ENCODE measurements at regions not wholly inside any gene's neighbourhood (a gene's known extent, or its start where the extent isn't known, plus 50 kb on each side); places are given as distances from the start of the nearest gene placed in this dataset.

DNA sequence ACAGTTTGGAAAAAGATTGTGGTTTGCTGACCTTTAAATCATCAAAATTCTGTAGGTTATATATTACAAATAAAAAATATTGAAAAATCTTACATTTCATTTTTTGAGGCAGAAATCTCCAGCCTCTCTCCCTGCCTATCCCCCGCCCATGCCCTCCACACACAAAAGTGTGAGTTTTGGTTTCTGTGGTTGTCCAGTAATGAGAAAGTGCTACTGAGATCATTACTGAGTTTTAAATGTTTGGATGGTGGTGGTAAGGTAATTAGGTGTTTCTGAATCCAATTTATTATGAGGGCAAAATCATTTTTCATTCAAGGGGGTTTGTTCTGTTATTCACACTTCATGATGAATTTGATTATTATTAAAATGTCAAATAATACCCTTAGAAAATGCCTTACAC is 448.0 kb upstream of the SLC10A2 start:
- ChIA-PET POLR2A (interaction anchor here (1.2 kb wide), 1 partner anchor 25 kb away, joined by 3 read pairs; no protein-coding TSS in a partner anchor), CTCF (ENCODE audit: unreplicated experiment) (no interaction called here)
- Histone ChIP-seq H3K4me3 (ENCODE audit: low read depth, low read length, poor library complexity, severe bottlenecking) (no peak overlapping the region), H3K79me2 (ENCODE audit: insufficient read depth, low read depth, low read length) (no peaks in the 10 kb centered on the region), H4K20me1 (ENCODE audit: insufficient read depth, low read length) (no peaks in the 10 kb centered on the region), H3K4me2 (ENCODE audit: low read length) (no peak overlapping the region), H2AFZ (ENCODE audit: low read length) (no peak overlapping the region), H3K27ac (ENCODE audit: low read depth, low read length, poor library complexity, severe bottlenecking) (no peak overlapping the region), H3K36me3 (ENCODE audit: insufficient read depth, low read length) (no peaks in the 10 kb centered on the region), H3K9me2 (ENCODE audit: insufficient read depth, low read length) (no peaks in the 10 kb centered on the region), H3K9me3 (ENCODE audit: low read length) (no peaks in the 10 kb centered on the region), H3K4me1 (ENCODE audit: insufficient read depth, low read length, poor library complexity, severe bottlenecking) (no peaks in the 10 kb centered on the region)
- intact Hi-C loops (cut with micrococcal nuclease; ENCODE audit: unreplicated experiment), result no loop called here
- DNase-seq (ENCODE audit: low spot score), result no peak
- no TSS peak for BruUV-seq (replicated peaks)
- TF ChIP-seq EZH2phosphoT487 (IDR thresholded peaks at IDR 0.05; ENCODE audit: borderline replicate concordance, low read depth, low read length), result no peak
- no peak for TF ChIP-seq CTCF (conservative IDR thresholded peaks at IDR 0.05; ENCODE audit: low read length)

- H4K20me1 ChIP-seq (ENCODE audit: insufficient read depth, low read length), result no peaks in the 10 kb centered on the region
- H3K4me1 ChIP-seq (ENCODE audit: insufficient read depth, low read length, poor library complexity, severe bottlenecking), result no peaks in the 10 kb centered on the region
- H3K27ac ChIP-seq (ENCODE audit: low read depth, low read length, poor library complexity, severe bottlenecking), result no peak overlapping the region
- no peak overlapping the region for H3K4me2 ChIP-seq (ENCODE audit: low read length)
- ChIA-PET CTCF (ENCODE audit: unreplicated experiment) (no interaction called here), POLR2A (interaction anchor here (1.0 kb wide), 1 partner anchor 276 kb away, joined by 3 read pairs; no protein-coding TSS in a partner anchor)
- BruUV-seq (replicated peaks), result no TSS peak
- no peaks in the 10 kb centered on the region for H3K9me2 ChIP-seq (ENCODE audit: insufficient read depth, low read length)
- no peak overlapping the region for H2AFZ ChIP-seq (ENCODE audit: low read length)
- TF ChIP-seq EZH2phosphoT487 (IDR thresholded peaks at IDR 0.05; ENCODE audit: borderline replicate concordance, low read depth, low read length) (no peak), CTCF (conservative IDR thresholded peaks at IDR 0.05; ENCODE audit: low read length) (no peak)
- DNase-seq (ENCODE audit: low spot score), result no peak
- H3K9me3 ChIP-seq (ENCODE audit: low read length), result no peaks in the 10 kb centered on the region
- intact Hi-C loops (cut with micrococcal nuclease; ENCODE audit: unreplicated experiment), result no loop called here
- no peak overlapping the region for H3K4me3 ChIP-seq (ENCODE audit: low read depth, low read length, poor library complexity, severe bottlenecking)
- H3K79me2 ChIP-seq (ENCODE audit: insufficient read depth, low read depth, low read length), result no peaks in the 10 kb centered on the region
- H3K36me3 ChIP-seq (ENCODE audit: insufficient read depth, low read length), result no peaks in the 10 kb centered on the region
Measured at GRCh38 chr13:103510007-103510535, 443.9 kb upstream of the SLC10A2 start.

GRCh38 chr13:103497404-103497803 is 431.2 kb upstream of the SLC10A2 start:
- intact Hi-C loops (cut with micrococcal nuclease; ENCODE audit: unreplicated experiment), result no loop called here
- no TSS peak for BruUV-seq (replicated peaks)
- ChIA-PET POLR2A (no interaction called here), CTCF (ENCODE audit: unreplicated experiment) (no interaction called here)
- Histone ChIP-seq H3K27ac (ENCODE audit: low read depth, low read length, poor library complexity, severe bottlenecking) (no peak overlapping the region), H2AFZ (ENCODE audit: low read length) (no peak overlapping the region), H3K79me2 (ENCODE audit: insufficient read depth, low read depth, low read length) (no peaks in the 10 kb centered on the region), H4K20me1 (ENCODE audit: insufficient read depth, low read length) (no peaks in the 10 kb centered on the region), H3K4me2 (ENCODE audit: low read length) (no peak overlapping the region), H3K9me2 (ENCODE audit: insufficient read depth, low read length) (no peaks in the 10 kb centered on the region), H3K4me3 (ENCODE audit: low read depth, low read length, poor library complexity, severe bottlenecking) (no peak overlapping the region), H3K4me1 (ENCODE audit: insufficient read depth, low read length, poor library complexity, severe bottlenecking) (no peaks in the 10 kb centered on the region), H3K9me3 (ENCODE audit: low read length) (no peaks in the 10 kb centered on the region), H3K36me3 (ENCODE audit: insufficient read depth, low read length) (no peaks in the 10 kb centered on the region)
- TF ChIP-seq CTCF (conservative IDR thresholded peaks at IDR 0.05; ENCODE audit: low read length) (no peak), EZH2phosphoT487 (IDR thresholded peaks at IDR 0.05; ENCODE audit: borderline replicate concordance, low read depth, low read length) (no peak)
- DNase-seq (ENCODE audit: low spot score), result no peak

Data from OCI-LY7 (cell line).